ENCODE measurements at regions not wholly inside any gene's neighbourhood (a gene's known extent, or its start where the extent isn't known, plus 50 kb on each side); places are given as distances from the start of the nearest gene placed in this dataset.

DNA sequence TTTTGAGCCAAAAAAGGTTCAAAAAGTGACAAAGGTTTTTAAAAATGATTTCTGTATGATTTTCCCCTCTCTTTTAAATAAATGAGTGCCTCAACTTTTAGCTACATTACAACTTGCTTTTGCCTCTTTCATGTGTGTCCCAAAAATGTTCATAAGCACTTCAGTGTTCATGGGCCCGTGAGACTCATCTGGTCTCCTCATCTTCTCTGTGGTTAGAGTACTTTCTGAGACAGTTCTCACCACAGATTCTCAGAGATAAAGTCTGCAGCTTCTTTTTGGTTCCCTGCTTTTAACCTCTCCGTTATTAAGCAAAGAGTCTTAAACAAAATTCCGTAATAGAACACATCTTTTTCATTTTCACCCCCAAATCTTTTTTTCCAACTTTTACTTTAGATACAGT lies 156.9 kb downstream of the DLEU7 start:
- DNase-seq (ENCODE audit: low read depth in 2 of 2), result no peak
- TF ChIP-seq, protein P1, sequence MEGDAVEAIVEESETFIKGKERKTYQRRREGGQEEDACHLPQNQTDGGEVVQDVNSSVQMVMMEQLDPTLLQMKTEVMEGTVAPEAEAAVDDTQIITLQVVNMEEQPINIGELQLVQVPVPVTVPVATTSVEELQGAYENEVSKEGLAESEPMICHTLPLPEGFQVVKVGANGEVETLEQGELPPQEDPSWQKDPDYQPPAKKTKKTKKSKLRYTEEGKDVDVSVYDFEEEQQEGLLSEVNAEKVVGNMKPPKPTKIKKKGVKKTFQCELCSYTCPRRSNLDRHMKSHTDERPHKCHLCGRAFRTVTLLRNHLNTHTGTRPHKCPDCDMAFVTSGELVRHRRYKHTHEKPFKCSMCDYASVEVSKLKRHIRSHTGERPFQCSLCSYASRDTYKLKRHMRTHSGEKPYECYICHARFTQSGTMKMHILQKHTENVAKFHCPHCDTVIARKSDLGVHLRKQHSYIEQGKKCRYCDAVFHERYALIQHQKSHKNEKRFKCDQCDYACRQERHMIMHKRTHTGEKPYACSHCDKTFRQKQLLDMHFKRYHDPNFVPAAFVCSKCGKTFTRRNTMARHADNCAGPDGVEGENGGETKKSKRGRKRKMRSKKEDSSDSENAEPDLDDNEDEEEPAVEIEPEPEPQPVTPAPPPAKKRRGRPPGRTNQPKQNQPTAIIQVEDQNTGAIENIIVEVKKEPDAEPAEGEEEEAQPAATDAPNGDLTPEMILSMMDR (IDR thresholded peaks at IDR 0.05; ENCODE audit: low read depth, low read length), result no peak
- H3K4me3 ChIP-seq (replicated peaks in 1 of 2; ENCODE audit: low read depth in 2 of 2, low read length in 2 of 2), result no peak overlapping the region

DNA sequence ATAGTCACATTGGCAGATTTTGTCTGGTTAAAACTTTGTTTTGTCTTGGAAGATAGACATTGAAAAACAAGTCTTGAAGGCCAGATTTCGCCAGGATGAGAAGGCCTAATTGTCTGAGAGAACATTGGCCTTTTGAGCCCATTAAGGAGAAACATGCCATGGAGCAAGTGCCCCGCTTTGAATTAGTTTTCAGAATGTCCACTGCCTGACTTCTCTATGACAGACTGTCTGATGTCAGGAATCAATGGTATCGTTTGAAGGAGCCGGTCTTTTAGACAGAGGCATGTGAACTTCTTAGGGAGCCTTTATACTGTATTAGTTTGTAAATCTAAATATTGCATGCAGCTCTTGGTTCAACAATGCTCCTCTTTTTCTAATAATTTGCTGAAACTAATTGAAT lies 155.9 kb downstream of the DLEU7 start:
- no peak overlapping the region for H3K4me3 ChIP-seq (replicated peaks in 1 of 2; ENCODE audit: low read depth in 2 of 2, low read length in 2 of 2)
- no peak for DNase-seq (ENCODE audit: low read depth in 2 of 2)
- TF ChIP-seq, protein P1 (IDR thresholded peaks at IDR 0.05; ENCODE audit: low read depth, low read length), result no peak

DNA sequence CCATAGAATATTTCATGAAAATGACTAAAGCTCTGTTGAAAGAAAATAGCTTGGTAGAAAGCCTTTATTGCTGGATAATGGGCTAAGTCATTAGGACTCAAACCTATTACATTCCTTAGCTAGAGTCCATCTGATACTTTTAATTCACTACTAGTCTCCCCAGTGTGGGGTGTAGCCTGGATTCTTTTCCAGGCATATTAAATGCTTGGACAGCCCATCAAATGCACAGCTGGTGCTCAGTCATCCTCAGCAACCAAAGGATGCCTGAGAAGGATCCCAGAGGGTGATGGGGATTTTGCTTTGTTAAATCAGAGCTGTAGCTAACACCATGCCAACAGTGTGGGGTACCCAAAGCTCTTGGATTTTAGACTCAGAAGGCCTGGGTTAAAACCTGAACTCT lies 153.5 kb downstream of the DLEU7 start:
- H3K4me3 ChIP-seq (replicated peaks in 1 of 2; ENCODE audit: low read depth in 2 of 2, low read length in 2 of 2), result no peak overlapping the region
- TF ChIP-seq, protein P1 (IDR thresholded peaks at IDR 0.05; ENCODE audit: low read depth, low read length), result no peak
- no peak for DNase-seq (ENCODE audit: low read depth in 2 of 2)

DNA sequence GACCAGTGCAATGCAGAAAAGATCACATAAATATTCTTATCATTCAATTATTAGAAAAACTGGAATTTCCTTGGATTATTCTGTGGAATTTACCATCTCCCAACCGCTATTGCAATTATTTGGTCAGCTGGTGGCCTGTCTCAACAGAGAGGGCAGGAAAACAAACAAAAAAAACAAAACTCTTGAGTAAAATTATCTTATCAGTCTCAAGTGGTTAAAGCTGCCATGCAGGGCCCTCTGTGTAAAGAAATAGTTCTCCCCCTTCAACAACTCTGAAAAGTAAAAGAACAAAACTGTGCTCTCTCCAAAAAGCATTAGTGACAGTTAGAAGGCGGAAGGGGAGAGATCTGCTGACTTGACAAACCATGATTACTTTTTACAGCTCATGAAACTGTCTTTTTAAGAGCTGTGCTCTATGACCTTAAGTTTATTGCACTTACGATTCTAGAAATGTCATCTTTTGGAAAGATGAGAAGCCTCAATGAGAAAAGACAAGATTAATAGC lies 152.3 kb downstream of the DLEU7 start:
- DNase-seq (ENCODE audit: low read depth in 2 of 2), result peak; percentile 17 to 58
- TF ChIP-seq, protein P1 (IDR thresholded peaks at IDR 0.05; ENCODE audit: low read depth, low read length), result no peak
- H3K4me3 ChIP-seq (replicated peaks in 1 of 2; ENCODE audit: low read depth in 2 of 2, low read length in 2 of 2), result no peak overlapping the region

DNA sequence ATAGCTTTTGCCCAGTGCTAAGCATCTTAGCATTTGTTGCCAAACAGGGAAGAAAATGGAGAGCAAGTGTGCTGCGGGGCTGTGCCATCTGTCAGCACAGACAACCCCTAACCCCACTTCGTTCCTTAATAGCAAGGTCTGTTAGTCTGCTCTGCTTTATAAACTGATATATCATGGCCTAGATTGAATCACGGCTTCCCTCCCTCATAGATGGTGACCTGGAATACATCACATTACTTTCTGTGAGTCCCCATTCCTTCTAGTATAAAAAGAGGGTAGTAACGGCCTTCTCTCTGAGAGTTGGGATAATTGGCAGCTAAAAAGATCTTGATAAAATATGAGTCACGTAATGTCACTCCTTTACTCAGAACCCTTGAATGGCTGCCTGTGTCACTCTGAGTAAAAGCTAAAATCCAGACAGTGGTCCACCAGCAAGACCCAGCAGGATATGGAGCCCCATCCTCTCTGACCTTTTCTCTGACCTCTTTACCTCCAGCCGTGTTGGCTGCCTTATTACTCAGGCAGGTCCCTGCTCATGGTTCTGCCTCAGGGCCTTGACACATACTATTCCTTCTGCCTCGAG lies 151.7 kb downstream of the DLEU7 start:
- H3K4me3 ChIP-seq (replicated peaks in 1 of 2; ENCODE audit: low read depth in 2 of 2, low read length in 2 of 2), result no peak overlapping the region
- peak in 1 of 2 donors; percentile 31 for DNase-seq (ENCODE audit: low read depth in 2 of 2)
- TF ChIP-seq, protein P1 (IDR thresholded peaks at IDR 0.05; ENCODE audit: low read depth, low read length), result no peak

DNA sequence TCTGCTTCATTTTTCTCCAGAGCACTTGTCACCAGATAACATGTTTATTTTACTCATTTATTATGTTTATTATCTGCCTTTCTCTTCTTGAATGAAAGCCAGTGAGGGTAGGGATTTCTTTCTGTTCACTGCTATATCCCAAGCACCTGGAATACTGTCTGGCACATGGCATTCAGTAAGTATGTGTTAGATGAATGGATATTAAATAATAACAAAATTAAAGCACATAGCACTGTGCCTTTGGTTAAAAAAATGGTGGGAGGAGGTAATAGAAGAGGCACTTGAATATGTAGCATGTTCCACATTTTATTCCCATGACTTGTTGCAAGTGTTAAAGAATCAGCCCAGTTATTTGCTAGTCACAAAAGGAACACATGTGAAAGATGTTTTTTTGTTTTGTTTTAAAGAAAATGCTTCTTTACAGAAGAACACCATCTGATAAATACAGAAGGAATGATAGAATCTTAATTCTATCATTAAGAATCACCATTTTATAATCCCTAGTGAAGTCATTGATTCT lies 151.0 kb downstream of the DLEU7 start:
- H3K4me3 ChIP-seq (replicated peaks in 1 of 2; ENCODE audit: low read depth in 2 of 2, low read length in 2 of 2), result no peak overlapping the region
- TF ChIP-seq, protein P1 (IDR thresholded peaks at IDR 0.05; ENCODE audit: low read depth, low read length), result no peak
- peak in 1 of 2 donors; percentile 36 for DNase-seq (ENCODE audit: low read depth in 2 of 2)
